ELF-1 (cell line): ENCODE measurements at regions not wholly inside any gene's neighbourhood (a gene's known extent, or its start where the extent isn't known, plus 50 kb on each side); places are given as distances from the start of the nearest gene placed in this dataset.

ENCODE experiments used
- DNase-seq: peaks from one replicate; pipeline ENCODE4 v3.0.0-alpha.2; 2016; ENCODE audit warnings: low read depth, low spot score

DNA sequence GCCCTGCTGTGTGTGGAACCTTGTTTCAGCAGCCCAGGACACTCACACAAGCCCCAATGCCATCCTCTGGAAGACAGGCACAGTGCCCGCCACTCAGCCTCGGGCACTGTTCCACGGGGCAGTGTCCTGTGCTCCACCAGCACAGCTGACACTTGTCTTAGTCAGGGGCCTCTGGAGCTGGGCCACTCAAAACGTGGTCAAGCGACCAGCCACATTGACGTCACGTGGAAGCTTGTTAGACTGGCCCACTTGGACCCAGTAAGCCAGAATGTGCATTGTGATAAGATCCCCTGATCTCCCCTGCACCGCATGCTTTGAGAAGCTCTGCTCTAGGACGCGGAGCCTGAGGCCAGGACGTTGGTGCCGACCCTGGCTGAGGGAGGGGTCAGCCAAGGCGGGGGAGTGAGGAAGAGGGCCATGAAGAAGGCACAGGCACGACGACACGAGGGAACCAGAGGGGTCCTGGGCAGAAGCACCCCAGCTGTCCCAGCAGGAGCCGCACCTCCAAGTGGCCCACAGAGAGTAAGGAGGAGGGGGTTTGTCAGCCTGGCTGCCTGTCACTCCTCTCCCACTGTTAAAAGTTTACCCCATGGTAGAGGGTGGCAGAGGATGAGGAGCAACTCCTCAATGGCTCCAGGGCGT lies 64.6 kb downstream of the LINC01488 start:
- DNase-seq = no peak

DNA sequence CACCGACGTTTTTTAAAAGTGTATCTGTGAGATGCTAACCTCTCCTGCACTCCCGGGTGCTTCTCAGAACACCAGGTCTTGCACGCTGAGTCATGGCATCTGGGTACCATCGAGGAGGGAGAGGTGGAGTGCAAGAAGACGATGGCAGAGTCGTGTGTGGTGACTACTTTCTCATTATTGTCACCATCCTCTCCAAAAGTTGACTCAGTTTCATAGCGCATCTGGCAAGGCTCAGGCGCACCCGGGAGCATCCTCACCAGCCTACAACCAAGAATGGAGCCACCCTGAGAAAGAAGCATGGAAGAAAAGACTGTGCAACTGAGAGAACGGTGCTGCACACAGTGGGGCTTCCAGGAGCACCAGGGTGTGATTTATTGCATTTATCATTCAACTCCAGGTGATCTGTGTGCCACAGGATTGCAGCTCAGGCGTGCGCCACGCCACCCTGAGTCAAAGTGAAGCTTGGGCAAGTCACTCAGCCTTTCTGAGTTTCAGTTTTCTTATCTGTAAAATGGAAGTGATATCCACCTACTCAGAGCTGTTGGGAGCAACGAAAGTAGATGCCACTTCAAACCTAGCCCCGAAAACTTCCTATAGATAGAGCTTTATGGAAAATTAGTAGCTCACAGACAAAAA lies 65.4 kb downstream of the LINC01488 start:
- DNase-seq = no peak

DNA sequence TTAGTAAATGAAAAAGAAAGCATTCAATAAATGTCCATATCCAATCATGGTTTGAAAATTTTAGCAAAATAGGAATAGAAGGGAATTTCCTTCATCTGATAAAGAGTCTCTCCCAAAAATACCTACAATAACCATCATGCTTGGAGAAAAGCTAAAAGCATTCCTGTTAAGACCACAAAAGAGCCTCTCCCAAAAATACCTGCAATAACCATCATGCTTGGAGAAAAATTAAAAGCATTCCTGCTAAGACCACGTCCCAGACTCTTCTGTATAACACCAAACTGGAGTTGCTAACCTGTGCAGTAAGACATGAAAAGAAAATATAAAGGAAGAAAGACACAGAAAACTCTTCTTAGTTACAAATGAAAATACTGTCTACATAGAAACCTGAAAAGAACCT lies 69.4 kb downstream of the LINC01488 start:
- DNase-seq = no peak

DNA sequence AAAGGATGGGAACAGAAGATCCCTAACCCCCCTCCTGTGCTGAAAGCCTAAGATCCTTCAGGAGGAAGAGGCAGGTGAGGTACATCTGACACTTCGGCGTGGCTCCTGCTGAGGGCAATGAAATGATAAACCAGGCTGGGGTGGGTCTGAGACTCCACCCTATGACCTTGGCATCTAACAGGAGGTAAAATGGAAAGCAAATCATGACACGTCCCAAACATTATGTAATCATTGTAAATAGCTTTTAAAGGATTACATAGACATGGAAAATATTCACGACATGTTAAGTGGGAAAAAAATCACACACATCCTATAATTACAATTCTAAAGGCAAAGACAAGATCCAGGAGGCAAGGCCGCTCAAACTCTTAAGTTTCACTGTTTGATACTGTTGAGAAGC lies 70.5 kb downstream of the LINC01488 start:
- DNase-seq = no peak

DNA sequence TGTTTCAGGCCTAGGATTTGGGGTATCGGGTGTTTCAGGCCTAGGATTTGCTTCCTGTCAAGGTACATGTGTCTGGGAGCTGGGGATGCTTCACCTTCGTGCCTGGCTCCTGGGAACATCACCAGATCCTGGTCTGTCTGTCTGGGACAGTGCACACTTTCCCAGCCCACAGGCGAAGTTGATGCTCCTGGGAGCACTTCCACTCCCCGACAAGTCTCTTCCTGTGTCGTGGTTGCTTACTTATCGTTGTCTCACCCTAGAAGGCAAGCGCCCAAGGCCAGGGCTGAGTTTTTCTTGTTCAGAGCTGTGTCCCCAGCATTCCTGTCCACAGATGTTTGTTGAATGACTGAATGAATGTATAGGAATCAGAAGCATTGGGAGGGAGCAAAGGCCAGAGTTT lies 71.5 kb downstream of the LINC01488 start:
- DNase-seq = no peak

DNA sequence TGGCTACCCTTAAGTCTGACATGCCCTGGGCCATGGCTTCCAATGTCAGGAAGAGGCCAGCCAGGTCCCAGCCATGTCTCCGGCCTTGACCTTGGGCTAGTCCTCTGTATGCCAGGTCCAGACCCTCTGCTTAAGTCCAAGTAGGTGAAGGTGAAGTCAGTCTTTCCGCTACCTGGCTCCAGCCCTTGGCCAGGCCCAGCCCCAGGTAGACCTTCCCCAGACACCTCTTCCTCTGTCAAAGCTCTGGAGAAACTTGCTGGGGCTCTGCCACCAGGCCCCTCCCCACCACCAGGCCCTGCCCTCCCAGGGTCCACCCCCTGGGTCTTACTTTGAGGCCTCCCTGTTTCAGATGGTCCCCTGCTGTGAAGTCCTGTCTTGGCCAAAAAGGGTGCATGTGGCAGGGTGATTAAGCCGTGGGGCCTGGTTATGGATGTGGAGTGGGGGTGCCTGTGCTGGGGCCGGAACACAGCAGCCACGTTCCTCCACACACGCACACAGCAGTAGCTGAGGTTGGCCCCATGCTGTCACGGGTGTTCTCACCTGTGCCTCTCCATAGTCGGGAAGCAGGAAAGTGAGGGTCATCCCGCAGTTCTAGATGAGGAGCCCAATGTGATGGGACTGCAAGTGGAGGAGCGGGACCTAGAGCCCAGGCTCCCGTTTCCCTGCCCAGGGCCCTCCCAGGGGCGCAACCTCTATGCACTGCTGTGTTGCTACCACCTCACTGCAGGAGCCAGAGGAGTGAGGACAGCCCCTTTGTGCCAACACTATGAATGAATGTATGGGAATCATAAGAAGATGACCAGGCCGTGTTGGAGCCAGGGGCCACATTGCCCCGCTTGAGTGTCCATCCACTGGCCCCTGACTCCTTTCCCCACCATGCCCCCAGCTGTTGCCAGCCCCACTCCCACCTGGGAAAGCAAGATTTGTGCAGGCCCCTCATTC lies 72.2 kb downstream of the LINC01488 start:
- DNase-seq = no peak

DNA sequence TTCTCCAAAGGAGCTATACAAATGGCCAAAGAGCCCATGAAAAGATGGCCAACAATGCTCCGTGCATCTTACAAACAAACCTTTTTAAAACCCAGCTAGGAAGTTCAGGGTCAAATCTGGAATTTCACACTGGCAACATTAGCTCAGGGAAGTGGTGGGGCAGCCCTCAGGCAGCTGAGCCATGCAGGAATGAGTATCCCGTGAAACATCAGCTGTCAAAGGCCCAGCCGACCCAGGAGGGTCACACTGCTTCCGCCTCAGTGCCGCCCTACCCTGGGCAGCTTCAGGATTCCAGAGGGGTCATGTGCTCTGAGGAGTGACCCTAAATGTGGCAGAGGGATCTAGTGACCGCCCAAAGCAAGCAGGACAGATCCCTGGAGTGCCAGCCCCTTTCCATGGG lies 73.4 kb downstream of the LINC01488 start:
- DNase-seq = peak; percentile 58

DNA sequence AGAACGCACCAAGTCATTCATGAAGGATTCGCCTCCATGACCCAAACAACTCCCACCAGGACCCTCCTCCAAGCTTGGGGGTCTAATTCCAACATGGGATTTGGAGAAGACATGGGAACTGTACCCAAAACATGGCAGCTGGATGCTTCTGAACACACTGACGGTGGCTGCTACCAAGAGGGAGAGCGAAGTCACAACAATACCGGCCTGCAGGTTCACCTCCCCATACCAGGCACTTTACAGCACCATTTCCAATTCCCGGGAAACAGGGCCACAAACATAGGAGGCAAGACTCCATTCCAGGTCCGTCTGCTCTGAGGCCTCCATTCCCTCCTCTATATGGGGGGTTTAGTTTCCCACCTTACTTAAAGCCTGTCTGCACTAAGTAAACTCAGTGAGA lies 75.8 kb downstream of the LINC01488 start:
- no peak for DNase-seq

DNA sequence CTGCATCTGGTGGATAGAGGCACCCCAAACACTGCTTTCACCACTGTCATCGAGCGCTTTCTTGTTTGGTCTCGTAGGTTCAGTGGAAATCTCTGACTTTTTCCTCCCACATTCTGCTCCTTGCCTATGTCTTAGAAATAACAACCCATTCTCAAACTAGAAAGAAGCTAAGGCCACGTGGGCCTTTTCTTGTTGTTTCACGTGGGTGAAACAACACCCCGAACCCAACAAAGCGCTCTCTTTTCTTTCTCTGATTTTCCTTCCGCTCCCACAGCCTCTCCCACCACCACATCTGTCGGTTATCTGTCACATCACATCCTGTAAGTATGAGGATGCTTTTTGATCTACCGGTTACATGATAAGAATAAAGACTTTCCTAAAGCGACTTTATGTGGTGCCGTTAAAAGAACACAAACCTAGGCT lies 77.1 kb downstream of the LINC01488 start:
- DNase-seq = no peak

DNA sequence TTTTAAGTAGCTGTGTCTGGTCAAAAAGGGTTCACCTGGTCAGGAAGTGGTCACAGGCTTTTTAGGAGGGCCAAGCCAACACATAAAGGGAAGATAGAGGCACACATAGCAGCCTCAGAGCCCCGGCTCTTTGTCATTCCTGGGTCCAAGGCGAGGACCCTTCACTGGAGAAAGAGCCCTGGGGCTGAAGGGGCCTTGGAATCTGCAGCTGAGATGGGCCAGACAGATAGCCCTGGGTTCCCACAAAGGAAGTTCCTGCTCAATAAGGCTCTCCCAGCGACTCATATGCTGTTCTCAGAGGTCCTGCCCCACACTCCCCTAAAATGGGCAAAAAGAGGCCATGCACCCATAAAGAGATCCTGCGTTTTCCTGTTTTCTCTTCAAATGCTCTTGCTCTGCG lies 77.7 kb downstream of the LINC01488 start:
- peak; percentile 55 for DNase-seq

DNA sequence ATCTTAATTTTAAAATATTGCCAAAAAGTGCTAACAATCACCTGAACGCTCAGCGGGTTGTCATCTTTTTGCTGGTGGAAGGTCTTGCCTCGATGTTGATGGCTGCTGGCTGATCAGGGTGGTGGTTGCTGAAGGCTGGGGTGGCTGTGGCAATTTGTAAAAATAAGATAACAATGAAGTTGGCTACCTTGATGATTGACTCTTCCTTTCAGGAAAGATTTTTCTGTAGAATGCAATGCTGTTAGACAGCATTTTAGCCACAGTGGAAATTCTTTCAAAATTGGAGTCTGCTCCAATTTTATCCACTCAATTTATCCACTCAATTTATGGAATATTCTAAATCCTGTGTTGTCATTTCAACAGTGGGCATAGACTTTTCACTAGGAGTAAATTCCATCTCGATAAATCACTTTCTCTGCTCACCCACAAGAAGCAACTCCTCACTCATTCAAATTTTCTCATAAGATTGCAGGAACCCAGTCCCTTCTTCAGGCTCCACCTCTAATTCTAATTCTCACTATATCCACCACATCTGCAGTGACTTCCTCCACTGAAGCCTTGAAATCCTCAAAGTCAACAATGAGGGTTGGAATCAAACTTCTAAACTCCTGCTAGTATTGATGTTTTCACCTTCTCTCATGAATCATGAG lies 78.8 kb downstream of the LINC01488 start:
- DNase-seq = no peak

DNA sequence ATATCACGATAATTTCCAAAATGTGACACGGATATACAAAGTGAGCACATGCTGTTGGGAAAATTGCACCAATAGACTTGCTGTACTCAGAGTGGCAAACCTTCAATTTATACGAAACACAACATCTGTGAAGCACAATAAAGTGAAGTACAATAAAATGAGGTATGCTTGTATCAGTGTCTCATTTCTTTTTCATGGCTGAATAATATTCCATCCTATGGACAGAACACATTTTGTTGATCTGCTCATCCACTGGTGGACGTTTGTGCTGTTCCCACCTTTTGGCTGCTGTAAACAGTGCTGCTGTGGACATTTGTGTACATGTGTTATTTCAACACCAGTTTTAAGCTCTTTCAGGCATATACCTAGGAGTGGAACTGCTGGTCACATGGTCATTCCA lies 78.7 kb upstream of the CCND1 start:
- DNase-seq = no peak

DNA sequence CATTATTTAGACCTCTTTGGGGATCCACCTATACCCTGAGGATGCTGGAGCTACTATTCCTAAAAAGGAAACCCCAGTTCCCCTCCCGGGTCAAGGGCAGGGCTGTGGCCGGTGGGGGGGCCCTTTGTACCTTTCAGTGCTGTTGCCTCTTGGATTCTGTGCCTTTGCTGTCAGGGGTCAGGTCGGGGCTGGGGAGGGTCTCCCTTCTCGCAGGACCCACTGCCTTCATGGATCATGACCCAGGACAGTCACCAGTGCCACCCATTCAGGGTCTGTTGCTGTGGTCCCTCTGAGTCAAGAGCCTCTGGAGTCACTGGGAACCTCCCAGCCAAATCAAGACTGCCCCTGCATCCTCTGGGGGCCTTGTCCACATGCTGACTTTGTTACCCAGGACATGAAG lies 78.1 kb upstream of the CCND1 start:
- DNase-seq = no peak

DNA sequence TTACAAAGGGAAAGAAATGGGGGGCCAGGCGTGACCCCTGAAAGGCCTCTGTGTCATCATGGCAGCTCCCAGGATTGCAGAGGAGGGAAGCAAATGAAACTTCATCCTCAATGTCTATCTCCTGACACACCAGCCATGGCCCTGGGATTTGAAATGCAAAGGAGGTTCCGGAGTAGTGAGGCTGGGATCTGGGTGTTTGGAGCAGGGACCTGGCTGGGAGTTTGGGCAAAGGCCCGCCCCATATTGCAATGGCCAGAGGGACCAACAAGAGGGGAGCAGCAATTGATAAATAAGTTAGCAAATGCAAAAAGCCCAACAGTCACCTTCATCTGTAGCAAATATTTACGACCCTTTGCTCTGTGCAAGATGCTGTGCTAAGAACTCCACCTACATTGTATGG lies 77.7 kb upstream of the CCND1 start:
- no peak for DNase-seq

DNA sequence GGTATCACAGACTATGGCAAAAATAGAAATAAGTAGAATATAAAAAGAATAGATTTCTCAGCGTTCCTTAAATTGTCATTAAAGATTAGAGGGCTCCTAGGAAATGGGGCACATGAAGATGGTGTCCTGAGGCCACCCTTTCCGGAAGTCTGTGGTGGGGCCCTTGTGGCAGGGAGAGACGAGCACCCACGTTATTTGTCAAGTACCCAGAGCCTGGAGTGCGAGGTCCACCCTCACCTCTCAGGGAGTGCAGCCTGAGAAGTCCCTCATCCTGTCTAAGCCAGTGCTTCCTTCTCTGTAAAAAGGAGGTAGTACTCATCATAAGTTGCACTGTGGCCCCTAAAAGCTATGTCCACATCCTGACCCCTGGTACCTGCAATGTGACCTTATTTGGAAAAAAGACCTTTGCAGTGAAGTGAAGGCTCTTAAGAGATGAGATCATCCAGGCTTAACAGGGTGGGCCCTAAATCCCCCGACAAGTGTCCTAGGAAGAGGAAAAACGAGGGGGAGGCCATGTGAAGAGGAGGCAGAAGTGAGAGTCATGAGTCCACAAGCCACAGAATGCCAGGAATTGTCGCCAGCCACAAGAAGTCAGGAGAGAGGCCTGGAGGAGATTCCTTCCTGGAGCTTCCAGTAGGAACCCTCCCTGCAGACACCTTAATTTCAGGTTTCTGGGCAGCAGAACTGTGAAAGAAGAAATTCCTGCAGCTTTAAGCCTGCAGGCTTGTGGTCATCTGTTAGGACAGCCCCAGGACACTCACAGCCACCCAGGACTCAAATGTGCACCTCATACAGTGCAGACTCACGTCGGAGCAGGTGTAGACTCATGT lies 76.8 kb upstream of the CCND1 start:
- peak; percentile 58 for DNase-seq

DNA sequence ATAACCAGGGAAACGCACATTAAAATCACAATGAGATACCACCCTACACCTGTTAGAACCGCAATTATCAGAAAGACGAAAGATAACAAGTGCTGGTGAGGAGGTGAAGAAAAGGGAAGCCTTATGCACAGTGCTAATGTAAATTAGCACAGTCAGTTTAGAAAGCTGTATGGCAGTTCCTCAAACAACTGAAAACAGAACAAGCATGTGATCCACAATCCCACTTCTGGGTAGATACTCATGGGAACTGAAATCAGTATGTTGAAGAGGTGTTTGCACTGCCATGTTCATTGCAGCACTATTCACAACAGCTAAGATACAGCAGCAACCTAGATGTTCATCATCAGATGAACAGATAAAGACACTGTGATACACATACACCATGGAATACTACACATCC lies 75.0 kb upstream of the CCND1 start:
- no peak for DNase-seq

DNA sequence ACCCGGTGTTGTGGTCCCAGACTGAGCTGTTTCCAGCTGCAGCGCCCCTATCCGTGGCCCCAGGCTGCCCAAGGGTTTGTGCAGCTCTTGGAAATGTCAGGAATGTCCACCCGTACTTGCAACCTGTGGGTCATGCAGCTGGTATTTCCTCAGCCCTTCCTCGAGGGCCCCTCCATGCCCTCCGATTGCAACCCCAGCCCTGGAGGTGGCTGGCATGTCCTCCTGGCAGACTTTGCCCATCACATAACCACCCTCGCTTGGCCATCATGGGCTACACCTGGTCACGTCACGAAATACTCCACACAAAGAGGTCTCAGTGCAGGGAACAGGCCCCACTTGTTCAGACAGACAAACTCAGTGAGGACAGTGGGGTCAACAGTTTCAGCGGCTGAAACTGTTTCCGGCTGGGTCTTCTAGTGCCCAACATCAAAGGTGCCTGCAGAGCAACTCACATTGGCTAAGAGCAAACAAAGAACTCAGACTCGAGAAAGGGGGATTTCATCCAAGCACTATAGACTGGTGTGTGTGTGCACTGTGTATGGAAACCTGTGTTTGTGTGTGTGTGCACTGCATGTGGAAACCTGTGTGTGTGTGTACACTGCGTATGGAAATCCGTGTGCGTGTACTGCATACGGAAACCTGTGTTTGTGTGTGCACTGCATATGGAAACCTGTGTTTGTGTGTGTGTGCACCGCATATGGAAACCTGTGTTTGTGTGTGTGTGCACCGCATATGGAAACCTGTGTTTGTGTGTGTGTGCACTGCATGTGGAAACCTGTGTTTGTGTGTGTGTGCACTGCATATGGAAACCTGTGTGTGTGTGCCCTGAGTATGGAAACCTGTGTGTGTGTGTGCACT lies 72.8 kb upstream of the CCND1 start:
- DNase-seq = peak; percentile 52

DNA sequence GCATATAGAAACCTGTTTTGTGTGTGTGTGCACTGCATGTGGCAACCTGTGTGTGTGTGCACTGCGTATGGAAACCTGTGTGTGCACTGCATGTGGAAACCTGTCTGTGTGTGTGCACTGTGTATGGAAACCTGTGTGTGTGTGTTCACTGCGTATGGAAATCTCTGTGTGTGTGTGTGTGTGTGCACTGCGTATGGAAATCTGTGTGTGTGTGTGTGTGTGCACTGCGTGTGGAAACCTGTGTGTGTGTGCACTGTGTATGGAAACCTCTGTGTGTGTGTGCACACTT lies 72.2 kb upstream of the CCND1 start:
- DNase-seq = no peak

DNA sequence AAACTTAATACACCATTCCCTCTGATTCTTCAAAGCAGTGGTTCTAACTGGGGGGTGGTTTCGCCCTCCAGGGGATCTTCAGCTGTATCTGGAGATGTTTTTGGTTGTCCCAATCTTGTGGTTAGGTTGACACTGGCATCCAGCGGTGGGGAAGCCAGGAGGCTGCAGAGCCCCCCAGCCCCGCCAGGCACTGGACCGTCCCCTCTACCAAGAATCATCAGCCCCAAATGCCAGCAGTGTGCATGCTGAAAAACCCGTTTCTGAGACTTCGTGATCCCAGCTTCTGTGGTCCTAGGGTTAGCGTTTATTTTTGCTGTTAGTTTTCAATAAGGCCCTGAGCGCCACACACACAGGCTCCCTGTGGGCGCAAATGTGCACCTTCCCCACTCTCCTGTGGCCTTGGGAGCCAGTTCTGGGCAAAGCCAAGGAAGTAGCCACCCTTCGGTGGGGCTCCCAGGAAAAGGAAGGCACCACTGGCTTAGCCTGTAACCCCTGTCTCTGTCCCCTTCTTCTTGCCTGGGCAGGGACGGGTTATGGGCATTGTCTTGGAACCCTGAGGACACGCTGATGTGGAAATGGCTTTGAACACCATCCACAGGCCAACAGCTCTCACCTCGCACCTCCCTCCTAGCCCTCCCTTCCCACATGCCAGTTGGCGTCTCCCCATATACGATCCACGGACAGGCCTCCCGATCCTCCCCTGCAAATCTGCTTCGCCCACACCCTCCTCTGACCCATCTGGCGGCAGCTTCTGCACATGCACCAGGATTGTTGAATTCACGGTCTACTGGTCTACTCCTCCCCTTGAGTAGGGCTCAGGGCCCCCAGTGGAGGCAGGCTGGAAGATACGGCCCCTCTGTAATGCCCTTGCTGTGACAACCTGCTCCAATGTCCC lies 71.4 kb upstream of the CCND1 start:
- DNase-seq = no peak
